ENCODE measurements at regions not wholly inside any gene's neighbourhood (a gene's known extent, or its start where the extent isn't known, plus 50 kb on each side); places are given as distances from the start of the nearest gene placed in this dataset.
"Not testable (repeated sequence)": the region's sequence is repeated elsewhere in the genome, so short reads cannot be mapped to it uniquely, and the experiment has no call there.

- H3K36me3 ChIP-seq (ENCODE audit: insufficient read depth in 1 of 2, low read depth in 1 of 2); intact Hi-C loops (cut with DNase I); DNase-seq; ATAC-seq; H3K27ac ChIP-seq; H3K4me3 ChIP-seq; H3K4me1 ChIP-seq; H3K27me3 ChIP-seq (ENCODE audit: insufficient read depth in 3 of 3, low read length in 2 of 3): not testable (repeated sequence)
- peaks cover 14% of the 10 kb centered on the region for H3K9me3 ChIP-seq
- WGBS, 3 donors, result 90 to 95% (median 93%) methylated on average over 16 of the region's 16 CpGs
These were observed 64.5 kb upstream of the HTR1E start for GRCh38 chr6:86872810-86873209.

GRCh38 chr6:86871681-86872080 is 65.6 kb upstream of the HTR1E start:
- peaks cover 14% of the 10 kb centered on the region for H3K9me3 ChIP-seq

GRCh38 chr6:86869500-86869899 is 67.8 kb upstream of the HTR1E start:
- DNase-seq, result no peak
- Histone ChIP-seq H3K36me3 (ENCODE audit: insufficient read depth in 1 of 2, low read depth in 1 of 2) (no peaks in the 10 kb centered on the region), H3K4me1 (no peaks in the 10 kb centered on the region), H3K9me3 (peaks cover 14% of the 10 kb centered on the region), H3K4me3 (no peak overlapping the region), H3K27ac (no peak overlapping the region), H3K27me3 (ENCODE audit: insufficient read depth in 3 of 3, low read length in 2 of 3) (no peaks in the 10 kb centered on the region)
- TF ChIP-seq CTCF (IDR thresholded peaks at IDR 0.05), result no peak
- intact Hi-C loops (cut with DNase I), result no loop called here
- no peak for ATAC-seq
- WGBS, 3 donors, result 73 to 78% (median 74%) methylated on average over 1 of the region's 1 CpG

More at GRCh38 chr6:86871681-86872080, 65.6 kb upstream of the HTR1E start:
- H3K27ac ChIP-seq, result no peak overlapping the region
- no peak for TF ChIP-seq CTCF (IDR thresholded peaks at IDR 0.05)
- no peaks in the 10 kb centered on the region for H3K27me3 ChIP-seq (ENCODE audit: insufficient read depth in 3 of 3, low read length in 2 of 3)
- WGBS, 3 donors, result 23 to 31% (median 24%) methylated on average over 1 of the region's 1 CpG
- no peak for DNase-seq
- ATAC-seq, result no peak
- no peaks in the 10 kb centered on the region for H3K36me3 ChIP-seq (ENCODE audit: insufficient read depth in 1 of 2, low read depth in 1 of 2)
- no peaks in the 10 kb centered on the region for H3K4me1 ChIP-seq
- no peak overlapping the region for H3K4me3 ChIP-seq
- intact Hi-C loops (cut with DNase I), result no loop called here

GRCh38 chr6:86859513-86859912 is 77.8 kb upstream of the HTR1E start:
- no peak overlapping the region for H3K27ac ChIP-seq
- ATAC-seq, result no peak
- intact Hi-C loops (cut with DNase I), result loop anchor here (10.0 kb wide), 2 partner anchors 935 to 1105 kb away; no protein-coding TSS in a partner anchor

GRCh38 chr6:86858970-86859369 is 78.4 kb upstream of the HTR1E start:
- 84 to 89% (median 86%) methylated on average over 3 of the region's 3 CpGs for WGBS, 3 donors
- no peak for ATAC-seq

More at GRCh38 chr6:86859513-86859912, 77.8 kb upstream of the HTR1E start:
- H3K4me3 ChIP-seq, result no peak overlapping the region
- DNase-seq, result no peak
- H3K36me3 ChIP-seq (ENCODE audit: insufficient read depth in 1 of 2, low read depth in 1 of 2), result no peaks in the 10 kb centered on the region
- H3K4me1 ChIP-seq, result no peaks in the 10 kb centered on the region
- H3K9me3 ChIP-seq, result no peaks in the 10 kb centered on the region
- H3K27me3 ChIP-seq (ENCODE audit: insufficient read depth in 3 of 3, low read length in 2 of 3), result no peaks in the 10 kb centered on the region
- no peak for TF ChIP-seq CTCF (IDR thresholded peaks at IDR 0.05)

More at GRCh38 chr6:86858970-86859369, 78.4 kb upstream of the HTR1E start:
- Histone ChIP-seq H3K27me3 (ENCODE audit: insufficient read depth in 3 of 3, low read length in 2 of 3) (no peaks in the 10 kb centered on the region), H3K36me3 (ENCODE audit: insufficient read depth in 1 of 2, low read depth in 1 of 2) (no peaks in the 10 kb centered on the region), H3K27ac (no peak overlapping the region), H3K9me3 (no peaks in the 10 kb centered on the region), H3K4me1 (no peaks in the 10 kb centered on the region), H3K4me3 (no peak overlapping the region)
- intact Hi-C loops (cut with DNase I), result loop anchor here (10.0 kb wide), 2 partner anchors 934 to 1104 kb away; no protein-coding TSS in a partner anchor
- no peak for DNase-seq
- TF ChIP-seq CTCF (IDR thresholded peaks at IDR 0.05), result no peak

All from psoas muscle (tissue), 7 donors.